T-helper 1 cell treated with Interleukin-12 subunit alpha and Interleukin-12 subunit beta and Interleukin-4 antibody, amounts not matched to agents 30 μg/mL and 1 μg/mL, for 36 hours (primary cell): ENCODE measurements at regions not wholly inside any gene's neighbourhood (a gene's known extent, or its start where the extent isn't known, plus 50 kb on each side); places are given as distances from the start of the nearest gene placed in this dataset.

Experiments used
- H3K27ac Mint-ChIP-seq: one replicate; pipeline ENCODE4 v1.8.0; 2021; ENCODE audit warnings: mild to moderate bottlenecking, mixed read lengths
- H3K27me3 Mint-ChIP-seq: one replicate; pipeline ENCODE4 v1.8.0; 2021; ENCODE audit warnings: low read depth, mixed read lengths
- H3K36me3 Mint-ChIP-seq: one replicate; pipeline ENCODE4 v1.8.0; 2021; ENCODE audit warnings: low read depth, mixed read lengths
- H3K4me1 Mint-ChIP-seq: one replicate; pipeline ENCODE4 v1.8.0; 2021; ENCODE audit warnings: low read depth, mixed read lengths
- H3K4me3 Mint-ChIP-seq: one replicate; pipeline ENCODE4 v1.8.0; 2021; ENCODE audit warnings: mild to moderate bottlenecking, moderate library complexity, mixed read lengths
- H3K9me3 Mint-ChIP-seq: one replicate; pipeline ENCODE4 v1.8.0; 2021; ENCODE audit warnings: mixed read lengths

GRCh38 chr4:3343358-3343757 is 50.5 kb downstream of the RGS12 start:
- Mint-ChIP-seq H3K4me1 (peaks cover 1% of the 10 kb centered on the region), H3K9me3 (no peaks in the 10 kb centered on the region), H3K36me3 (no peaks in the 10 kb centered on the region), H3K27me3 (no peaks in the 10 kb centered on the region), H3K4me3 (no peak overlapping the region), H3K27ac (no peak overlapping the region)

- Mint-ChIP-seq H3K36me3 (no peaks in the 10 kb centered on the region), H3K27me3 (no peaks in the 10 kb centered on the region), H3K4me1 (peaks cover 1% of the 10 kb centered on the region), H3K9me3 (no peaks in the 10 kb centered on the region), H3K27ac (no peak overlapping the region), H3K4me3 (no peak overlapping the region)
Measured at GRCh38 chr4:3344104-3344503, 51.3 kb downstream of the RGS12 start.

- no peak overlapping the region for H3K4me3 Mint-ChIP-seq
- no peaks in the 10 kb centered on the region for H3K36me3 Mint-ChIP-seq
- no peak overlapping the region for H3K27ac Mint-ChIP-seq
- H3K9me3 Mint-ChIP-seq, result no peaks in the 10 kb centered on the region
- H3K27me3 Mint-ChIP-seq, result no peaks in the 10 kb centered on the region
- peaks cover 1% of the 10 kb centered on the region for H3K4me1 Mint-ChIP-seq
Measured at GRCh38 chr4:3344596-3344995, 51.8 kb downstream of the RGS12 start.

- no peak overlapping the region for H3K4me3 Mint-ChIP-seq
- H3K9me3 Mint-ChIP-seq, result no peaks in the 10 kb centered on the region
- H3K27ac Mint-ChIP-seq, result no peak overlapping the region
- no peaks in the 10 kb centered on the region for H3K27me3 Mint-ChIP-seq
- no peaks in the 10 kb centered on the region for H3K36me3 Mint-ChIP-seq
- peaks cover 1% of the 10 kb centered on the region for H3K4me1 Mint-ChIP-seq
Measured at GRCh38 chr4:3345384-3345783, 52.6 kb downstream of the RGS12 start.

GRCh38 chr4:3346146-3346545 is 53.3 kb downstream of the RGS12 start:
- Mint-ChIP-seq H3K27ac (no peak overlapping the region), H3K4me3 (no peak overlapping the region), H3K4me1 (peaks cover 1% of the 10 kb centered on the region), H3K27me3 (no peaks in the 10 kb centered on the region), H3K36me3 (no peaks in the 10 kb centered on the region), H3K9me3 (no peaks in the 10 kb centered on the region)

GRCh38 chr4:3347871-3348270 is 55.0 kb downstream of the RGS12 start:
- Mint-ChIP-seq H3K4me3 (no peak overlapping the region), H3K9me3 (peaks cover 16% of the 10 kb centered on the region), H3K27me3 (no peaks in the 10 kb centered on the region), H3K27ac (no peak overlapping the region), H3K4me1 (peaks cover 1% of the 10 kb centered on the region), H3K36me3 (no peaks in the 10 kb centered on the region)

- H3K27me3 Mint-ChIP-seq, result no peaks in the 10 kb centered on the region
- peaks cover 1% of the 10 kb centered on the region for H3K4me1 Mint-ChIP-seq
- no peaks in the 10 kb centered on the region for H3K36me3 Mint-ChIP-seq
- peaks cover 19% of the 10 kb centered on the region for H3K9me3 Mint-ChIP-seq
- no peak overlapping the region for H3K27ac Mint-ChIP-seq
- H3K4me3 Mint-ChIP-seq, result no peak overlapping the region
Measured at GRCh38 chr4:3348621-3349020, 55.8 kb downstream of the RGS12 start.

GRCh38 chr4:3349116-3349515 is 56.3 kb downstream of the RGS12 start:
- no peak overlapping the region for H3K4me3 Mint-ChIP-seq
- peaks cover 1% of the 10 kb centered on the region for H3K4me1 Mint-ChIP-seq
- H3K9me3 Mint-ChIP-seq, result peaks cover 19% of the 10 kb centered on the region
- no peaks in the 10 kb centered on the region for H3K27me3 Mint-ChIP-seq
- H3K36me3 Mint-ChIP-seq, result no peaks in the 10 kb centered on the region
- H3K27ac Mint-ChIP-seq, result no peak overlapping the region

- Mint-ChIP-seq H3K27ac (no peak overlapping the region), H3K4me1 (peaks cover 2% of the 10 kb centered on the region), H3K36me3 (no peaks in the 10 kb centered on the region), H3K27me3 (peaks cover 3% of the 10 kb centered on the region), H3K9me3 (peaks cover 19% of the 10 kb centered on the region), H3K4me3 (no peak overlapping the region)
Measured at GRCh38 chr4:3351997-3352396, 59.2 kb downstream of the RGS12 start.

GRCh38 chr4:3352505-3352904 is 59.7 kb downstream of the RGS12 start:
- peaks cover 2% of the 10 kb centered on the region for H3K4me1 Mint-ChIP-seq
- peaks cover 19% of the 10 kb centered on the region for H3K9me3 Mint-ChIP-seq
- H3K36me3 Mint-ChIP-seq, result no peaks in the 10 kb centered on the region
- H3K4me3 Mint-ChIP-seq, result no peak overlapping the region
- no peak overlapping the region for H3K27ac Mint-ChIP-seq
- H3K27me3 Mint-ChIP-seq, result peaks cover 9% of the 10 kb centered on the region

GRCh38 chr4:3352941-3353594 is 60.2 kb downstream of the RGS12 start:
- Mint-ChIP-seq H3K9me3 (peaks cover 19% of the 10 kb centered on the region), H3K27me3 (peaks cover 11% of the 10 kb centered on the region), H3K36me3 (no peaks in the 10 kb centered on the region), H3K27ac (no peak overlapping the region), H3K4me3 (no peak overlapping the region), H3K4me1 (peaks cover 2% of the 10 kb centered on the region)

GRCh38 chr4:3353752-3354454 is 61.1 kb downstream of the RGS12 start:
- peaks cover 2% of the 10 kb centered on the region for H3K4me1 Mint-ChIP-seq
- H3K4me3 Mint-ChIP-seq, result no peak overlapping the region
- peaks cover 11% of the 10 kb centered on the region for H3K27me3 Mint-ChIP-seq
- peaks cover 19% of the 10 kb centered on the region for H3K9me3 Mint-ChIP-seq
- no peak overlapping the region for H3K27ac Mint-ChIP-seq
- no peaks in the 10 kb centered on the region for H3K36me3 Mint-ChIP-seq

GRCh38 chr4:3354455-3354811 is 61.6 kb downstream of the RGS12 start:
- no peak overlapping the region for H3K27ac Mint-ChIP-seq
- H3K9me3 Mint-ChIP-seq, result peaks cover 19% of the 10 kb centered on the region
- peaks cover 11% of the 10 kb centered on the region for H3K27me3 Mint-ChIP-seq
- H3K36me3 Mint-ChIP-seq, result no peaks in the 10 kb centered on the region
- H3K4me3 Mint-ChIP-seq, result no peak overlapping the region
- H3K4me1 Mint-ChIP-seq, result peaks cover 2% of the 10 kb centered on the region

- Mint-ChIP-seq H3K4me1 (peaks cover 2% of the 10 kb centered on the region), H3K4me3 (no peak overlapping the region), H3K36me3 (no peaks in the 10 kb centered on the region), H3K27me3 (peaks cover 11% of the 10 kb centered on the region), H3K9me3 (peaks cover 19% of the 10 kb centered on the region), H3K27ac (no peak overlapping the region)
Measured at GRCh38 chr4:3355266-3355748, 62.5 kb downstream of the RGS12 start.

GRCh38 chr4:3358656-3359055 is 65.8 kb downstream of the RGS12 start:
- H3K27ac Mint-ChIP-seq, result no peak overlapping the region
- no peaks in the 10 kb centered on the region for H3K36me3 Mint-ChIP-seq
- H3K27me3 Mint-ChIP-seq, result peaks cover 14% of the 10 kb centered on the region
- H3K4me1 Mint-ChIP-seq, result peaks cover 6% of the 10 kb centered on the region
- H3K9me3 Mint-ChIP-seq, result no peaks in the 10 kb centered on the region
- no peak overlapping the region for H3K4me3 Mint-ChIP-seq
